ENCODE measurements at regions not wholly inside any gene's neighbourhood (a gene's known extent, or its start where the extent isn't known, plus 50 kb on each side); places are given as distances from the start of the nearest gene placed in this dataset.

- Histone ChIP-seq H3K4me1 (ENCODE audit: insufficient read depth, low read length) (no peaks in the 10 kb centered on the region), H2AFZ (ENCODE audit: low read depth, low read length) (no peak overlapping the region), H3K27ac (ENCODE audit: low read length) (no peak overlapping the region), H4K20me1 (ENCODE audit: insufficient read depth, low read length) (no peaks in the 10 kb centered on the region), H3K79me2 (ENCODE audit: insufficient read depth, low read length) (no peaks in the 10 kb centered on the region), H3K4me3 (ENCODE audit: low read depth in 1 of 2, low read length in 2 of 2) (no peak overlapping the region), H3K9me3 (ENCODE audit: insufficient read depth, low read length, severe bottlenecking) (no peaks in the 10 kb centered on the region), H3K4me2 (ENCODE audit: insufficient read depth, low read length) (no peak overlapping the region), H3K27me3 (ENCODE audit: insufficient read depth, low read length, poor library complexity) (peaks cover 3% of the 10 kb centered on the region), H3K9ac (ENCODE audit: low read depth, low read length) (no peak overlapping the region), H3K36me3 (ENCODE audit: insufficient read depth, low read length) (no peaks in the 10 kb centered on the region)
- no peak for DNase-seq
- TF ChIP-seq EZH2 (IDR thresholded peaks at IDR 0.05; ENCODE audit: borderline replicate concordance, low read depth, low read length, severe bottlenecking) (no peak), CTCF (IDR thresholded peaks at IDR 0.05; ENCODE audit: borderline replicate concordance, extremely low read depth, low read length, poor library complexity, severe bottlenecking) (no peak)
- no peak for ATAC-seq (ENCODE audit: insufficient read depth, low read depth)
Measured at GRCh38 chr2:65885266-65885665, 452.9 kb upstream of the SPRED2 start.

GRCh38 chr2:65881592-65881991, 449.2 kb upstream of the SPRED2 start:
- TF ChIP-seq CTCF (IDR thresholded peaks at IDR 0.05; ENCODE audit: borderline replicate concordance, extremely low read depth, low read length, poor library complexity, severe bottlenecking), result no peak
- TF ChIP-seq EZH2 (IDR thresholded peaks at IDR 0.05; ENCODE audit: borderline replicate concordance, low read depth, low read length, severe bottlenecking), result no peak
- H3K27me3 ChIP-seq (ENCODE audit: insufficient read depth, low read length, poor library complexity), result peaks cover 3% of the 10 kb centered on the region
- ATAC-seq (ENCODE audit: insufficient read depth, low read depth) (no peak), DNase-seq (no peak)
- H3K36me3 ChIP-seq (ENCODE audit: insufficient read depth, low read length), result no peaks in the 10 kb centered on the region
- no peaks in the 10 kb centered on the region for H3K9me3 ChIP-seq (ENCODE audit: insufficient read depth, low read length, severe bottlenecking)
- no peak overlapping the region for H3K4me3 ChIP-seq (ENCODE audit: low read depth in 1 of 2, low read length in 2 of 2)
- no peak overlapping the region for H3K9ac ChIP-seq (ENCODE audit: low read depth, low read length)
- H3K4me1 ChIP-seq (ENCODE audit: insufficient read depth, low read length), result no peaks in the 10 kb centered on the region
- H3K79me2 ChIP-seq (ENCODE audit: insufficient read depth, low read length), result no peaks in the 10 kb centered on the region
- H3K27ac ChIP-seq (ENCODE audit: low read length), result no peak overlapping the region
- H3K4me2 ChIP-seq (ENCODE audit: insufficient read depth, low read length), result no peak overlapping the region
- no peak overlapping the region for H2AFZ ChIP-seq (ENCODE audit: low read depth, low read length)
- no peaks in the 10 kb centered on the region for H4K20me1 ChIP-seq (ENCODE audit: insufficient read depth, low read length)

GRCh38 chr2:65880436-65880835, 448.0 kb upstream of the SPRED2 start:
- Histone ChIP-seq H4K20me1 (ENCODE audit: insufficient read depth, low read length) (no peaks in the 10 kb centered on the region), H3K4me3 (ENCODE audit: low read depth in 1 of 2, low read length in 2 of 2) (no peak overlapping the region), H3K79me2 (ENCODE audit: insufficient read depth, low read length) (no peaks in the 10 kb centered on the region), H3K36me3 (ENCODE audit: insufficient read depth, low read length) (no peaks in the 10 kb centered on the region), H3K4me2 (ENCODE audit: insufficient read depth, low read length) (no peak overlapping the region), H3K27me3 (ENCODE audit: insufficient read depth, low read length, poor library complexity) (peaks cover 3% of the 10 kb centered on the region), H3K27ac (ENCODE audit: low read length) (no peak overlapping the region), H3K9ac (ENCODE audit: low read depth, low read length) (no peak overlapping the region), H2AFZ (ENCODE audit: low read depth, low read length) (no peak overlapping the region), H3K9me3 (ENCODE audit: insufficient read depth, low read length, severe bottlenecking) (no peaks in the 10 kb centered on the region), H3K4me1 (ENCODE audit: insufficient read depth, low read length) (no peaks in the 10 kb centered on the region)
- TF ChIP-seq EZH2 (IDR thresholded peaks at IDR 0.05; ENCODE audit: borderline replicate concordance, low read depth, low read length, severe bottlenecking) (no peak), CTCF (IDR thresholded peaks at IDR 0.05; ENCODE audit: borderline replicate concordance, extremely low read depth, low read length, poor library complexity, severe bottlenecking) (no peak)
- no peak for DNase-seq
- ATAC-seq (ENCODE audit: insufficient read depth, low read depth), result no peak

- Histone ChIP-seq H3K27ac (ENCODE audit: low read length) (no peak overlapping the region), H4K20me1 (ENCODE audit: insufficient read depth, low read length) (no peaks in the 10 kb centered on the region), H3K9ac (ENCODE audit: low read depth, low read length) (no peak overlapping the region), H3K79me2 (ENCODE audit: insufficient read depth, low read length) (no peaks in the 10 kb centered on the region), H3K36me3 (ENCODE audit: insufficient read depth, low read length) (no peaks in the 10 kb centered on the region), H2AFZ (ENCODE audit: low read depth, low read length) (no peak overlapping the region), H3K27me3 (ENCODE audit: insufficient read depth, low read length, poor library complexity) (no peaks in the 10 kb centered on the region), H3K4me3 (ENCODE audit: low read depth in 1 of 2, low read length in 2 of 2) (no peak overlapping the region), H3K9me3 (ENCODE audit: insufficient read depth, low read length, severe bottlenecking) (no peaks in the 10 kb centered on the region), H3K4me2 (ENCODE audit: insufficient read depth, low read length) (no peak overlapping the region), H3K4me1 (ENCODE audit: insufficient read depth, low read length) (no peaks in the 10 kb centered on the region)
- no peak for TF ChIP-seq EZH2 (IDR thresholded peaks at IDR 0.05; ENCODE audit: borderline replicate concordance, low read depth, low read length, severe bottlenecking)
- no peak for TF ChIP-seq CTCF (IDR thresholded peaks at IDR 0.05; ENCODE audit: borderline replicate concordance, extremely low read depth, low read length, poor library complexity, severe bottlenecking)
- ATAC-seq (ENCODE audit: insufficient read depth, low read depth) (no peak), DNase-seq (no peak)
Measured at GRCh38 chr2:65878011-65878340, 445.6 kb upstream of the SPRED2 start.
